Endothelial cell of umbilical vein (primary cell): ENCODE measurements at regions not wholly inside any gene's neighbourhood (a gene's known extent, or its start where the extent isn't known, plus 50 kb on each side); places are given as distances from the start of the nearest gene placed in this dataset.

Experiments used
- BruUV-seq: library from RNA; stranded (reverse); fragments of 400-500 nt; replicated peaks from 2 replicates; lab custom pipeline; 2021; lab: Mats Ljungman, UMichigan
- CTCF ChIA-PET: fragments of 300-600, 350-600 bp; sonication (Branson Sonifier 250); formaldehyde crosslinking; loops from one replicate; lab custom pipeline; 2021; ENCODE audit warnings: antibody characterized with exemption, inconsistent platforms; lab: Charles Lee
- POLR2A ChIA-PET: fragments of 300-600, 350-600 bp; sonication (Branson Sonifier 250); formaldehyde crosslinking; loops from one replicate; lab custom pipeline; 2021; ENCODE audit warnings: antibody characterized with exemption, inconsistent platforms; lab: Charles Lee
- DNase-seq: peaks from one replicate; pipeline ENCODE4 v3.0.0-alpha.2; 2011; ENCODE audit warnings: low read depth, low spot score
- FAIRE-seq: peaks from 2 replicates; lab custom pipeline; 2011; peaks lifted over from hg19 to GRCh38; lab: Jason Lieb, UNC
- H2AFZ ChIP-seq: 2 replicates; pipeline ENCODE4 v1.6.0; 2012; ENCODE audit warnings: low read depth, low read length, control low read depth, inconsistent platforms
- H3K27ac ChIP-seq: 2 replicates; pipeline ENCODE4 v1.5.1; 2011; ENCODE audit warnings: low read depth, mild to moderate bottlenecking, control low read depth, low read length, moderate library complexity; ENCODE audit not compliant: insufficient read depth
- H3K27me3 ChIP-seq, 2 experiments: 2 replicates each; pipeline versions ENCODE4 v1.6.0 to v1.6.1; 2011; ENCODE audit warnings: low read length in 2 of 2, mixed read lengths in 1 of 2; ENCODE audit not compliant: control insufficient read depth in 2 of 2, insufficient read depth in 2 of 2
- H3K36me3 ChIP-seq, 2 experiments: 2 replicates in 1 of 2; 3 replicates in 1 of 2; pipeline ENCODE4 v1.5.1; 2011; ENCODE audit warnings: low read length in 2 of 2, mild to moderate bottlenecking in 1 of 2, moderate library complexity in 1 of 2; ENCODE audit not compliant: control insufficient read depth in 2 of 2, insufficient read depth in 2 of 2; ENCODE audit errors: extremely low read depth in 1 of 2
- H3K4me1 ChIP-seq: 3 replicates; pipeline ENCODE4 v1.5.1; 2011; ENCODE audit warnings: mild to moderate bottlenecking, low read length; ENCODE audit not compliant: control insufficient read depth, insufficient read depth; ENCODE audit errors: extremely low read depth
- H3K4me2 ChIP-seq: 2 replicates; pipeline ENCODE4 v1.6.1; 2011; ENCODE audit warnings: low read length, control low read depth, mixed read lengths; ENCODE audit not compliant: insufficient read depth
- H3K4me3 ChIP-seq, 3 experiments: fragments of 200-600 bp in 1 of 3; sonication (generic), shearing (Covaris generic) in 1 of 3; replicated peaks in 1 of 3; 2 replicates each; pipeline ENCODE4 v1.5.1; 2011 to 2016; ENCODE audit warnings: control low read depth in 3 of 3, low read length in 3 of 3, mild to moderate bottlenecking in 2 of 3, inconsistent platforms in 1 of 3, low read depth in 1 of 3, moderate library complexity in 1 of 3; ENCODE audit not compliant: insufficient read depth in 1 of 3
- H3K79me2 ChIP-seq: 2 replicates; pipeline ENCODE4 v1.6.0; 2012; ENCODE audit warnings: low read length, inconsistent platforms; ENCODE audit not compliant: control insufficient read depth, insufficient read depth
- H3K9ac ChIP-seq: replicated peaks from 2 replicates; pipeline ENCODE3; 2011; ENCODE audit warnings: low read length, control low read depth; ENCODE audit not compliant: insufficient read depth; ENCODE audit errors: extremely low read depth
- H3K9me1 ChIP-seq: replicated peaks from 3 replicates; pipeline ENCODE4 v1.6.0; 2011; ENCODE audit warnings: mild to moderate bottlenecking, low read length; ENCODE audit not compliant: control insufficient read depth, insufficient read depth; ENCODE audit errors: extremely low read depth
- H3K9me3 ChIP-seq: replicated peaks from 2 replicates; pipeline ENCODE4 v1.5.1; 2012; ENCODE audit warnings: low read length, inconsistent platforms; ENCODE audit not compliant: control insufficient read depth, insufficient read depth
- H4K20me1 ChIP-seq: replicated peaks from 2 replicates; pipeline ENCODE3; 2011; ENCODE audit warnings: mild to moderate bottlenecking, low read length; ENCODE audit not compliant: control insufficient read depth, insufficient read depth; ENCODE audit errors: extremely low read depth
- CTCF ChIP-seq, 2 donors: IDR thresholded peaks; 1 replicate in 1 of 2; 2 replicates in 1 of 2; pipeline ENCODE4 v1.5.1; 2011; ENCODE audit warnings: low read length in 2 of 2, mild to moderate bottlenecking in 2 of 2, moderate library complexity in 2 of 2, control low read depth in 1 of 2, inconsistent platforms in 1 of 2, low read depth in 1 of 2; ENCODE audit not compliant: insufficient read depth in 1 of 2; ENCODE audit errors: extremely low read depth in 1 of 2
- EZH2 ChIP-seq: IDR thresholded peaks from 2 replicates; pipeline ENCODE4 v1.6.1; 2012; ENCODE audit warnings: borderline replicate concordance, low read depth, mild to moderate bottlenecking, moderate library complexity, low read length, inconsistent platforms; ENCODE audit not compliant: severe bottlenecking
- FOS ChIP-seq: IDR thresholded peaks from 2 replicates; pipeline ENCODE4 v1.6.1; 2011; ENCODE audit warnings: mild to moderate bottlenecking, low read length, moderate library complexity, borderline replicate concordance; ENCODE audit not compliant: insufficient read depth
- GATA2 ChIP-seq: IDR thresholded peaks from 2 replicates; pipeline ENCODE4 v1.7.0; 2011; ENCODE audit warnings: low read depth, mild to moderate bottlenecking, moderate library complexity, mixed read lengths, low read length; ENCODE audit not compliant: insufficient read length, insufficient read depth
- JUN ChIP-seq: IDR thresholded peaks from 2 replicates; pipeline ENCODE4 v1.6.1; 2011; ENCODE audit warnings: borderline replicate concordance, low read depth; ENCODE audit not compliant: insufficient read length, insufficient read depth
- MAX ChIP-seq: IDR thresholded peaks from 2 replicates; pipeline ENCODE4 v1.6.1; 2011; ENCODE audit not compliant: insufficient read depth, insufficient read length
- MYC ChIP-seq: IDR thresholded peaks from one replicate; pipeline ENCODE4 v1.6.1; 2011; ENCODE audit warnings: mild to moderate bottlenecking, low read depth, low read length
- POLR2A ChIP-seq: IDR thresholded peaks from 2 replicates; pipeline ENCODE4 v1.6.1; 2012; ENCODE audit warnings: low read depth, mild to moderate bottlenecking, control low read depth, low read length
- POLR2AphosphoS5 ChIP-seq: IDR thresholded peaks from 2 replicates; pipeline ENCODE4 v1.6.1; 2012; ENCODE audit warnings: low read depth, mild to moderate bottlenecking, control low read depth, low read length, moderate library complexity; ENCODE audit not compliant: insufficient read depth
- dilution Hi-C: fragments of 300-500 bp; cut with MboI; formaldehyde crosslinking; loops from one replicate; pipeline ENCODE4 v1.15.0; 2019; ENCODE audit warnings: low sequenced_read_pairs; ENCODE audit not compliant: extremely low pct_ligation_motif_present
- intact Hi-C: fragments of 100-400 bp; cut with micrococcal nuclease; formaldehyde crosslinking; loops from one replicate; pipeline ENCODE4 v1.10.0; 2022

GRCh38 chr6:97870273-97870672 lies 587.3 kb upstream of the MMS22L start:
- H3K4me3 ChIP-seq = no peak overlapping the region
- H3K4me2 ChIP-seq = no peak overlapping the region
- CTCF ChIA-PET = no interaction called here
- dilution Hi-C loops = no loop called here
- no peaks in the 10 kb centered on the region for H3K36me3 ChIP-seq
- H3K9ac ChIP-seq = no peak overlapping the region
- DNase-seq = no peak
- no TSS peak for BruUV-seq
- H3K79me2 ChIP-seq = no peaks in the 10 kb centered on the region
- POLR2A ChIA-PET = no interaction called here
- FAIRE-seq = no peak
- no peak overlapping the region for H2AFZ ChIP-seq
- no peaks in the 10 kb centered on the region for H4K20me1 ChIP-seq
- H3K27ac ChIP-seq = no peak overlapping the region
- no peak for TF ChIP-seq MYC
- TF ChIP-seq POLR2A = no peak
- intact Hi-C loops = no loop called here
- H3K27me3 ChIP-seq = no peaks in the 10 kb centered on the region
- no peaks in the 10 kb centered on the region for H3K9me3 ChIP-seq
- no peaks in the 10 kb centered on the region for H3K4me1 ChIP-seq
- H3K9me1 ChIP-seq = no peaks in the 10 kb centered on the region

GRCh38 chr6:97876711-97877110 lies 593.7 kb upstream of the MMS22L start:
- Histone ChIP-seq H3K4me2 (no peak overlapping the region), H3K4me1 (no peaks in the 10 kb centered on the region), H3K9me3 (no peaks in the 10 kb centered on the region), H4K20me1 (no peaks in the 10 kb centered on the region), H3K36me3 (no peaks in the 10 kb centered on the region), H3K4me3 (no peak overlapping the region), H3K79me2 (no peaks in the 10 kb centered on the region), H3K9me1 (no peaks in the 10 kb centered on the region), H3K9ac (no peak overlapping the region), H3K27ac (no peak overlapping the region), H2AFZ (no peak overlapping the region), H3K27me3 (no peaks in the 10 kb centered on the region)
- FAIRE-seq (no peak), DNase-seq (no peak)
- ChIA-PET CTCF (no interaction called here), POLR2A (no interaction called here)
- intact Hi-C loops (no loop called here), dilution Hi-C loops (no loop called here)
- TF ChIP-seq CTCF (IDR thresholded peaks at IDR 0.05; ENCODE audit: extremely low read depth in 1 of 2, insufficient read depth in 1 of 2, low read depth in 1 of 2, low read length in 2 of 2) (no peak), POLR2AphosphoS5 (no peak), EZH2 (no peak), MYC (no peak), JUN (no peak), MAX (no peak), FOS (no peak), POLR2A (no peak), GATA2 (no peak)
- BruUV-seq = no TSS peak
